GM12878 (cell line): ENCODE measurements at regions not wholly inside any gene's neighbourhood (a gene's known extent, or its start where the extent isn't known, plus 50 kb on each side); places are given as distances from the start of the nearest gene placed in this dataset.

Experiments used
- ATAC-seq: fragments of 200-7000 bp; cut with Tn5 transposase; 3 replicates; pipeline ENCODE4 v1.9.1; 2020; ENCODE audit warnings: mild to moderate bottlenecking, moderate library complexity
- BruUV-seq: library from RNA; stranded (reverse); fragments of 400-500 nt; replicated peaks from 2 replicates; lab custom pipeline; 2021; lab: Mats Ljungman, UMichigan
- CTCF ChIA-PET: fragments of 300-600 bp; sonication (Branson Sonifier 250); formaldehyde crosslinking; extraction: SDS; loops from one replicate; lab custom pipeline; 2021; ENCODE audit warnings: inconsistent platforms; lab: Yijun Ruan, JAX
- POLR2A ChIA-PET: fragments of 350-600 bp; formaldehyde crosslinking; extraction: SDS; loops from one replicate; lab custom pipeline; 2021; ENCODE audit warnings: inconsistent platforms; lab: Charles Lee
- RAD21 ChIA-PET: fragments of 300-600 bp; sonication (Branson Sonifier 250); formaldehyde crosslinking; loops from one replicate; lab custom pipeline; 2023; ENCODE audit warnings: antibody characterized with exemption; ENCODE audit not compliant: unreplicated experiment; lab: Charles Lee
- SMC1A ChIA-PET: fragments of 300-600 bp; sonication (Branson Sonifier 250); formaldehyde crosslinking; loops from one replicate; lab custom pipeline; 2023; ENCODE audit not compliant: unreplicated experiment, uncharacterized antibody; lab: Charles Lee
- DNase-seq: peaks from one replicate; pipeline ENCODE4 v3.0.0-alpha.2; 2011; ENCODE audit warnings: low read depth, low spot score
- FAIRE-seq: peaks from 3 replicates; lab custom pipeline; 2011; peaks lifted over from hg19 to GRCh38; lab: Jason Lieb, UNC
- H2AFZ ChIP-seq: 2 replicates; pipeline ENCODE4 v1.6.0; 2011; ENCODE audit warnings: low read depth, low read length, control low read depth; ENCODE audit not compliant: control insufficient read depth
- H3K27ac ChIP-seq: 2 replicates; pipeline ENCODE4 v1.5.1; 2011; ENCODE audit warnings: control low read depth; ENCODE audit not compliant: control insufficient read depth, insufficient read depth
- H3K27me3 ChIP-seq, 2 experiments: replicated peaks in 1 of 2; 2 replicates each; pipeline versions ENCODE4 v1.6.0 to v1.6.1; 2011; ENCODE audit warnings: low read length in 1 of 2; ENCODE audit not compliant: control insufficient read depth in 2 of 2, insufficient read depth in 2 of 2
- H3K36me3 ChIP-seq, 2 experiments: 2 replicates each; pipeline ENCODE4 v1.5.1; 2011; ENCODE audit warnings: low read length in 1 of 2; ENCODE audit not compliant: control insufficient read depth in 2 of 2, insufficient read depth in 2 of 2
- H3K4me1 ChIP-seq: 2 replicates; pipeline ENCODE4 v1.6.1; 2011; ENCODE audit warnings: mild to moderate bottlenecking, low read length, moderate library complexity, mixed read lengths; ENCODE audit not compliant: control insufficient read depth, insufficient read depth
- H3K4me2 ChIP-seq: 2 replicates; pipeline ENCODE4 v1.6.0; 2011; ENCODE audit warnings: control low read depth; ENCODE audit not compliant: control insufficient read depth, insufficient read depth
- H3K4me3 ChIP-seq: fragments of 200-600 bp; sonication (generic); 2 replicates; pipeline ENCODE4 v1.5.1; 2016
- H3K79me2 ChIP-seq: 2 replicates; pipeline ENCODE4 v1.6.0; 2011; ENCODE audit warnings: low read length; ENCODE audit not compliant: control insufficient read depth, insufficient read depth
- H3K9ac ChIP-seq: 2 replicates; pipeline ENCODE4 v1.8.0; 2011; ENCODE audit warnings: low read length, control low read depth, mixed read lengths; ENCODE audit not compliant: control insufficient read depth, insufficient read depth
- H3K9me3 ChIP-seq: replicated peaks from 3 replicates; pipeline ENCODE4 v1.5.1; 2011; ENCODE audit warnings: mild to moderate bottlenecking, low read length; ENCODE audit not compliant: control insufficient read depth, insufficient read depth
- H4K20me1 ChIP-seq: 2 replicates; pipeline ENCODE4 v1.6.0; 2011; ENCODE audit not compliant: control insufficient read depth, insufficient read depth
- BCL11A ChIP-seq: IDR thresholded peaks from 2 replicates; pipeline ENCODE4 v1.6.1; 2011; ENCODE audit warnings: low read depth, low read length
- BMI1 ChIP-seq: fragments of 450-650 bp; IDR thresholded peaks from 2 replicates; pipeline ENCODE4 v1.6.1; 2016; ENCODE audit warnings: mild to moderate bottlenecking, moderate library complexity, borderline replicate concordance
- CHD1 ChIP-seq: IDR thresholded peaks from 2 replicates; pipeline ENCODE4 v1.6.1; 2012; ENCODE audit warnings: low read depth, low read length, improper control_type of control experiment
- DPF2 ChIP-seq: fragments of 450-650 bp; IDR thresholded peaks from 2 replicates; pipeline ENCODE4 v1.6.1; 2017; ENCODE audit warnings: mild to moderate bottlenecking
- EP300 ChIP-seq, 2 experiments: fragments of 150-350 bp in 1 of 2; IDR thresholded peaks; 2 replicates each; pipeline ENCODE4 v1.6.1; 2011 to 2012; ENCODE audit warnings: low read depth in 2 of 2, low read length in 2 of 2, borderline replicate concordance in 1 of 2, improper control_type of control experiment in 1 of 2, inconsistent platforms in 1 of 2; ENCODE audit not compliant: control insufficient read depth in 1 of 2
- POLR2AphosphoS2 ChIP-seq: IDR thresholded peaks from 2 replicates; pipeline ENCODE4 v1.6.1; 2011; ENCODE audit warnings: low read depth, mild to moderate bottlenecking, low read length, improper control_type of control experiment, moderate library complexity
- RELA ChIP-seq: fragments of 450-650 bp; IDR thresholded peaks from 2 replicates; pipeline ENCODE4 v1.8.0; 2014; ENCODE audit warnings: borderline replicate concordance; ENCODE audit not compliant: partially characterized antibody
- SREBF1 ChIP-seq: IDR thresholded peaks from 2 replicates; pipeline ENCODE4 v1.6.1; 2012; ENCODE audit warnings: mild to moderate bottlenecking, low read length
- STAT3 ChIP-seq: IDR thresholded peaks from 2 replicates; pipeline ENCODE4 v1.6.1; 2011; ENCODE audit warnings: low read depth, low read length, improper control_type of control experiment
- ZNF24 ChIP-seq: fragments of 450-650 bp; IDR thresholded peaks from 2 replicates; pipeline ENCODE4 v1.6.1; 2017; ENCODE audit warnings: antibody characterized with exemption, mild to moderate bottlenecking
- WGBS: methylation state at CpG from one replicate; pipeline ENCODE4 v1.1.6; 2016; ENCODE audit warnings: low lambda C conversion rate; ENCODE audit not compliant: insufficient replicate concordance, insufficient coverage; ENCODE audit errors: missing lambda C conversion rate; 5-methylcytosine and 5-hydroxymethylcytosine counted together
- in situ Hi-C: fragments of 300-500 bp; cut with MboI; formaldehyde crosslinking; loops from 9 replicates; pipeline ENCODE4 v1.14.3; 2018; ENCODE audit warnings: mixed read lengths
- intact Hi-C: fragments of 100-400 bp; cut with micrococcal nuclease; formaldehyde crosslinking; loops from one replicate; pipeline ENCODE4 v1.14.2; 2022; ENCODE audit not compliant: unreplicated experiment
- TF ChIP-seq, protein P1 (sequence below): fragments of 150-350 bp; IDR thresholded peaks from 2 replicates; pipeline ENCODE4 v1.6.1; 2016; ENCODE audit warnings: low read depth, low read length
- TF ChIP-seq, protein P2 (sequence below): IDR thresholded peaks from 2 replicates; pipeline ENCODE4 v1.6.1; 2012; ENCODE audit warnings: mild to moderate bottlenecking, low read depth, low read length
- TF ChIP-seq, protein P3 (sequence below): fragments of 450-650 bp; conservative IDR thresholded peaks from 2 replicates; pipeline ENCODE4 v1.6.1; 2017; ENCODE audit warnings: mild to moderate bottlenecking, moderate library complexity

DNA sequence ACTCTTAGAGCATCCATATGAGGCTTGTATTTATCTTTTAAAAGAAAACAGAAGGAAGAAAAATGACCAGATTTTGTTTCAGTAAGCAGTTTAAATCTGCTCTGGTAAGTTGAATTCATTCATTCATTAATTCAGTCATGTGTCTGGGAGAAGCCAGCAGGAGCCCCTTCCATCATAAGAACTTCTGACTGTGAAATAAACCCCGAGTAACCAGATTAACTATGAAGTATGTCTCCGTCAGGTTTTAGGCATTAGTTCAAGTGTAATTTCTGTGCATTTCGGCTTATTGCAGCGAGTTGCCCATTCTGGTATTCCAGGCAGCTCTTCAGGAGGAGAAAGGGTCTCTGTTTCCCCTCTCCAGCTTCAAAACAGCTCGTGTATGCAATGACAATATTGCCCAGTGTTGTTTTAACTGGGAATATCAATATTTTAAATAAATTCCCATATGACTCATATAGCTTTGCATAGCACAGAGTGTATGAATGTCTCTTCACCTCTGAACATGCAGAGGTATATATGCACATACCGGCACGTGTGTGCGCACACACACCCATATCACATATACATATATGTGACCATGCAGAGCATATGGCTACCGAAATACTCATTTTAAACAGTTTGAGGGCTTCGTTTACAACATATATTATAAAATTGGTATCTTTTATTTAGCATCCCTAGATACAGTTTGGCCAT is 255.3 kb downstream of the BCOR start:
- 52% methylated on average over 10 of the region's 10 CpGs for WGBS
- FAIRE-seq, result no peak
- no peak overlapping the region for H3K27ac ChIP-seq
- H3K36me3 ChIP-seq, result no peaks in the 10 kb centered on the region
- ChIA-PET POLR2A (no interaction called here), SMC1A (interaction anchor here (0.5 kb wide), 1 partner anchor 1937 kb away, joined by 3 read pairs; no protein-coding TSS in a partner anchor), CTCF (interaction anchor here (0.9 kb wide), 1 partner anchor 29 kb away, joined by 3 read pairs; no protein-coding TSS in a partner anchor), RAD21 (no interaction called here)
- H3K79me2 ChIP-seq, result no peaks in the 10 kb centered on the region
- no peak for DNase-seq
- no TSS peak for BruUV-seq
- no peak overlapping the region for H2AFZ ChIP-seq
- intact Hi-C loops (no loop called here), in situ Hi-C loops (no loop called here)
- H3K4me2 ChIP-seq, result no peak overlapping the region
- H3K9me3 ChIP-seq, result no peaks in the 10 kb centered on the region; the same call in 2 of the 3 replicates
- H4K20me1 ChIP-seq, result no peaks in the 10 kb centered on the region
- no peak overlapping the region for H3K4me3 ChIP-seq
- H3K4me1 ChIP-seq, result no peaks in the 10 kb centered on the region
- no peak for ATAC-seq
- H3K9ac ChIP-seq, result no peak overlapping the region
- H3K27me3 ChIP-seq, result no peaks in the 10 kb centered on the region
- TF ChIP-seq BCL11A, result no peak
- no peak for TF ChIP-seq BMI1
- no peak for TF ChIP-seq EP300 (IDR thresholded peaks at IDR 0.05; ENCODE audit: borderline replicate concordance in 1 of 2, control insufficient read depth in 1 of 2, low read depth in 2 of 2, low read length in 2 of 2)
- no peak for TF ChIP-seq ZNF24
- TF ChIP-seq, protein P1, sequence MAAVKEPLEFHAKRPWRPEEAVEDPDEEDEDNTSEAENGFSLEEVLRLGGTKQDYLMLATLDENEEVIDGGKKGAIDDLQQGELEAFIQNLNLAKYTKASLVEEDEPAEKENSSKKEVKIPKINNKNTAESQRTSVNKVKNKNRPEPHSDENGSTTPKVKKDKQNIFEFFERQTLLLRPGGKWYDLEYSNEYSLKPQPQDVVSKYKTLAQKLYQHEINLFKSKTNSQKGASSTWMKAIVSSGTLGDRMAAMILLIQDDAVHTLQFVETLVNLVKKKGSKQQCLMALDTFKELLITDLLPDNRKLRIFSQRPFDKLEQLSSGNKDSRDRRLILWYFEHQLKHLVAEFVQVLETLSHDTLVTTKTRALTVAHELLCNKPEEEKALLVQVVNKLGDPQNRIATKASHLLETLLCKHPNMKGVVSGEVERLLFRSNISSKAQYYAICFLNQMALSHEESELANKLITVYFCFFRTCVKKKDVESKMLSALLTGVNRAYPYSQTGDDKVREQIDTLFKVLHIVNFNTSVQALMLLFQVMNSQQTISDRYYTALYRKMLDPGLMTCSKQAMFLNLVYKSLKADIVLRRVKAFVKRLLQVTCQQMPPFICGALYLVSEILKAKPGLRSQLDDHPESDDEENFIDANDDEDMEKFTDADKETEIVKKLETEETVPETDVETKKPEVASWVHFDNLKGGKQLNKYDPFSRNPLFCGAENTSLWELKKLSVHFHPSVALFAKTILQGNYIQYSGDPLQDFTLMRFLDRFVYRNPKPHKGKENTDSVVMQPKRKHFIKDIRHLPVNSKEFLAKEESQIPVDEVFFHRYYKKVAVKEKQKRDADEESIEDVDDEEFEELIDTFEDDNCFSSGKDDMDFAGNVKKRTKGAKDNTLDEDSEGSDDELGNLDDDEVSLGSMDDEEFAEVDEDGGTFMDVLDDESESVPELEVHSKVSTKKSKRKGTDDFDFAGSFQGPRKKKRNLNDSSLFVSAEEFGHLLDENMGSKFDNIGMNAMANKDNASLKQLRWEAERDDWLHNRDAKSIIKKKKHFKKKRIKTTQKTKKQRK, result no peak
- TF ChIP-seq POLR2AphosphoS2, result no peak
- TF ChIP-seq STAT3, result no peak
- no peak for TF ChIP-seq CHD1
- no peak for TF ChIP-seq DPF2
- TF ChIP-seq, protein P2, sequence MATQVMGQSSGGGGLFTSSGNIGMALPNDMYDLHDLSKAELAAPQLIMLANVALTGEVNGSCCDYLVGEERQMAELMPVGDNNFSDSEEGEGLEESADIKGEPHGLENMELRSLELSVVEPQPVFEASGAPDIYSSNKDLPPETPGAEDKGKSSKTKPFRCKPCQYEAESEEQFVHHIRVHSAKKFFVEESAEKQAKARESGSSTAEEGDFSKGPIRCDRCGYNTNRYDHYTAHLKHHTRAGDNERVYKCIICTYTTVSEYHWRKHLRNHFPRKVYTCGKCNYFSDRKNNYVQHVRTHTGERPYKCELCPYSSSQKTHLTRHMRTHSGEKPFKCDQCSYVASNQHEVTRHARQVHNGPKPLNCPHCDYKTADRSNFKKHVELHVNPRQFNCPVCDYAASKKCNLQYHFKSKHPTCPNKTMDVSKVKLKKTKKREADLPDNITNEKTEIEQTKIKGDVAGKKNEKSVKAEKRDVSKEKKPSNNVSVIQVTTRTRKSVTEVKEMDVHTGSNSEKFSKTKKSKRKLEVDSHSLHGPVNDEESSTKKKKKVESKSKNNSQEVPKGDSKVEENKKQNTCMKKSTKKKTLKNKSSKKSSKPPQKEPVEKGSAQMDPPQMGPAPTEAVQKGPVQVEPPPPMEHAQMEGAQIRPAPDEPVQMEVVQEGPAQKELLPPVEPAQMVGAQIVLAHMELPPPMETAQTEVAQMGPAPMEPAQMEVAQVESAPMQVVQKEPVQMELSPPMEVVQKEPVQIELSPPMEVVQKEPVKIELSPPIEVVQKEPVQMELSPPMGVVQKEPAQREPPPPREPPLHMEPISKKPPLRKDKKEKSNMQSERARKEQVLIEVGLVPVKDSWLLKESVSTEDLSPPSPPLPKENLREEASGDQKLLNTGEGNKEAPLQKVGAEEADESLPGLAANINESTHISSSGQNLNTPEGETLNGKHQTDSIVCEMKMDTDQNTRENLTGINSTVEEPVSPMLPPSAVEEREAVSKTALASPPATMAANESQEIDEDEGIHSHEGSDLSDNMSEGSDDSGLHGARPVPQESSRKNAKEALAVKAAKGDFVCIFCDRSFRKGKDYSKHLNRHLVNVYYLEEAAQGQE, result no peak
- no peak for TF ChIP-seq SREBF1
- TF ChIP-seq RELA, result no peak
- TF ChIP-seq, protein P3, sequence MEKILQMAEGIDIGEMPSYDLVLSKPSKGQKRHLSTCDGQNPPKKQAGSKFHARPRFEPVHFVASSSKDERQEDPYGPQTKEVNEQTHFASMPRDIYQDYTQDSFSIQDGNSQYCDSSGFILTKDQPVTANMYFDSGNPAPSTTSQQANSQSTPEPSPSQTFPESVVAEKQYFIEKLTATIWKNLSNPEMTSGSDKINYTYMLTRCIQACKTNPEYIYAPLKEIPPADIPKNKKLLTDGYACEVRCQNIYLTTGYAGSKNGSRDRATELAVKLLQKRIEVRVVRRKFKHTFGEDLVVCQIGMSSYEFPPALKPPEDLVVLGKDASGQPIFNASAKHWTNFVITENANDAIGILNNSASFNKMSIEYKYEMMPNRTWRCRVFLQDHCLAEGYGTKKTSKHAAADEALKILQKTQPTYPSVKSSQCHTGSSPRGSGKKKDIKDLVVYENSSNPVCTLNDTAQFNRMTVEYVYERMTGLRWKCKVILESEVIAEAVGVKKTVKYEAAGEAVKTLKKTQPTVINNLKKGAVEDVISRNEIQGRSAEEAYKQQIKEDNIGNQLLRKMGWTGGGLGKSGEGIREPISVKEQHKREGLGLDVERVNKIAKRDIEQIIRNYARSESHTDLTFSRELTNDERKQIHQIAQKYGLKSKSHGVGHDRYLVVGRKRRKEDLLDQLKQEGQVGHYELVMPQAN, result no peak
